Naive B cell (primary cell): ENCODE measurements at regions not wholly inside any gene's neighbourhood (a gene's known extent, or its start where the extent isn't known, plus 50 kb on each side); places are given as distances from the start of the nearest gene placed in this dataset.
"Not testable (repeated sequence)": the region's sequence is repeated elsewhere in the genome, so short reads cannot be mapped to it uniquely, and the experiment has no call there.

ENCODE experiments used
- ATAC-seq, 2 donors: fragments of 150-1000 bp; cut with Tn5 transposase; 2 replicates each; pipeline ENCODE4 v1.10.0; 2021; ENCODE audit warnings: low read depth in 2 of 2, mild to moderate bottlenecking in 2 of 2, moderate library complexity in 2 of 2
- DNase-seq: peaks from one replicate; pipeline ENCODE4 v3.0.0; 2022
- H3K27ac Mint-ChIP-seq, 6 donors: one replicate each; pipeline ENCODE4 v1.8.0; 2020 to 2022; ENCODE audit warnings: mild to moderate bottlenecking in 6 of 6, mixed read lengths in 6 of 6, moderate library complexity in 5 of 6, inconsistent platforms in 2 of 6
- H3K27me3 Mint-ChIP-seq, 3 donors: one replicate each; pipeline ENCODE4 v1.8.0; 2021 to 2022; ENCODE audit warnings: mixed read lengths in 3 of 3, mild to moderate bottlenecking in 1 of 3
- H3K36me3 Mint-ChIP-seq, 2 donors: one replicate each; pipeline ENCODE4 v1.8.0; 2020 to 2022; ENCODE audit warnings: mixed read lengths in 2 of 2, inconsistent platforms in 1 of 2, mild to moderate bottlenecking in 1 of 2
- H3K4me1 Mint-ChIP-seq, 3 donors: one replicate each; pipeline ENCODE4 v1.8.0; 2020 to 2022; ENCODE audit warnings: mixed read lengths in 3 of 3, inconsistent platforms in 1 of 3, mild to moderate bottlenecking in 1 of 3, moderate library complexity in 1 of 3
- H3K4me3 Mint-ChIP-seq, 8 donors: one replicate each; pipeline ENCODE4 v1.8.0; 2020 to 2022; ENCODE audit warnings: mild to moderate bottlenecking in 8 of 8, mixed read lengths in 8 of 8, moderate library complexity in 8 of 8, inconsistent platforms in 2 of 8
- H3K9me3 Mint-ChIP-seq, 7 donors: one replicate each; pipeline ENCODE4 v1.8.0; 2020 to 2022; ENCODE audit warnings: mixed read lengths in 7 of 7, mild to moderate bottlenecking in 5 of 7, inconsistent platforms in 2 of 7, moderate library complexity in 1 of 7

GRCh38 chr4:67412153-67412712, 133.1 kb downstream of the CENPC start:
- Mint-ChIP-seq H3K27me3 (peaks cover 0 to 15% (median 5%) of the 10 kb centered on the region in 3 donors), H3K36me3 (peaks cover 4 to 14% of the 10 kb centered on the region in 2 donors), H3K9me3 (peaks cover 9 to 52% (median 25%) of the 10 kb centered on the region in 7 donors)
- H3K4me3 Mint-ChIP-seq, H3K4me1 Mint-ChIP-seq, ATAC-seq, H3K27ac Mint-ChIP-seq, DNase-seq: not testable (repeated sequence)

- Mint-ChIP-seq H3K9me3 (peaks cover 0 to 27% (median 9%) of the 10 kb centered on the region in 7 donors), H3K4me3 (no peak overlapping the region), H3K36me3 (no peaks in the 10 kb centered on the region), H3K4me1 (no peaks in the 10 kb centered on the region), H3K27me3 (peaks cover 0 to 3% (median 0%) of the 10 kb centered on the region in 3 donors), H3K27ac (no peak overlapping the region)
- ATAC-seq (no peak), DNase-seq (no peak)
Observed at GRCh38 chr4:67403342-67403741, 142.0 kb downstream of the CENPC start.

GRCh38 chr4:67401902-67402301, 143.4 kb downstream of the CENPC start:
- ATAC-seq = no peak

GRCh38 chr4:67397931-67398330, 147.4 kb downstream of the CENPC start:
- no peak overlapping the region for H3K27ac Mint-ChIP-seq
- H3K4me3 Mint-ChIP-seq = no peak overlapping the region
- no peaks in the 10 kb centered on the region for H3K36me3 Mint-ChIP-seq
- DNase-seq = no peak
- no peak for ATAC-seq
- H3K27me3 Mint-ChIP-seq = peaks cover 0 to 10% (median under 1%) of the 10 kb centered on the region in 3 donors
- peaks cover 0 to 3% (median 0%) of the 10 kb centered on the region in 7 donors for H3K9me3 Mint-ChIP-seq
- H3K4me1 Mint-ChIP-seq = no peaks in the 10 kb centered on the region

More at GRCh38 chr4:67401902-67402301, 143.4 kb downstream of the CENPC start:
- Mint-ChIP-seq H3K36me3 (no peaks in the 10 kb centered on the region), H3K27me3 (peaks cover 0 to 3% (median 0%) of the 10 kb centered on the region in 3 donors), H3K9me3 (peaks cover 0 to 13% (median 3%) of the 10 kb centered on the region in 7 donors), H3K4me3 (no peak overlapping the region), H3K27ac (no peak overlapping the region), H3K4me1 (no peaks in the 10 kb centered on the region)
- no peak for DNase-seq

GRCh38 chr4:67397031-67397430, 148.3 kb downstream of the CENPC start:
- ATAC-seq (no peak), DNase-seq (no peak)
- no peaks in the 10 kb centered on the region for H3K36me3 Mint-ChIP-seq
- H3K27me3 Mint-ChIP-seq = peaks cover 6 to 8% (median 7%) of the 10 kb centered on the region in 3 donors
- no peak overlapping the region for H3K4me3 Mint-ChIP-seq
- H3K4me1 Mint-ChIP-seq = no peaks in the 10 kb centered on the region
- peaks cover 0 to 3% (median 0%) of the 10 kb centered on the region in 7 donors for H3K9me3 Mint-ChIP-seq
- H3K27ac Mint-ChIP-seq = no peak overlapping the region

GRCh38 chr4:67396008-67396407, 149.3 kb downstream of the CENPC start:
- Mint-ChIP-seq H3K27ac (no peak overlapping the region), H3K4me3 (no peak overlapping the region), H3K27me3 (peaks cover 13 to 15% (median 14%) of the 10 kb centered on the region in 3 donors), H3K4me1 (no peaks in the 10 kb centered on the region), H3K36me3 (no peaks in the 10 kb centered on the region), H3K9me3 (peaks cover 0 to 3% (median 0%) of the 10 kb centered on the region in 7 donors)
- DNase-seq (no peak), ATAC-seq (no peak)

GRCh38 chr4:67394879-67395278, 150.4 kb downstream of the CENPC start:
- Mint-ChIP-seq H3K27me3 (peaks cover 14 to 16% (median 15%) of the 10 kb centered on the region in 3 donors), H3K4me3 (no peak overlapping the region), H3K9me3 (peaks cover 0 to 3% (median 0%) of the 10 kb centered on the region in 7 donors), H3K27ac (no peak overlapping the region), H3K4me1 (no peaks in the 10 kb centered on the region), H3K36me3 (no peaks in the 10 kb centered on the region)
- ATAC-seq (no peak), DNase-seq (no peak)

- DNase-seq (peak; percentile 9), ATAC-seq (no peak)
- Mint-ChIP-seq H3K9me3 (peaks cover 0 to 3% (median 0%) of the 10 kb centered on the region in 7 donors), H3K27me3 (peaks cover 14 to 16% (median 15%) of the 10 kb centered on the region in 3 donors), H3K36me3 (no peaks in the 10 kb centered on the region), H3K27ac (no peak overlapping the region), H3K4me1 (no peaks in the 10 kb centered on the region), H3K4me3 (no peak overlapping the region)
Observed at GRCh38 chr4:67393699-67394281, 151.5 kb downstream of the CENPC start.

- no peak overlapping the region for H3K27ac Mint-ChIP-seq
- peaks cover 14 to 16% (median 15%) of the 10 kb centered on the region in 3 donors for H3K27me3 Mint-ChIP-seq
- DNase-seq = no peak
- ATAC-seq = no peak
- no peaks in the 10 kb centered on the region for H3K4me1 Mint-ChIP-seq
- no peaks in the 10 kb centered on the region for H3K36me3 Mint-ChIP-seq
- no peak overlapping the region for H3K4me3 Mint-ChIP-seq
- H3K9me3 Mint-ChIP-seq = peaks cover 0 to under 1% (median 0%) of the 10 kb centered on the region in 7 donors
Observed at GRCh38 chr4:67393007-67393406, 152.3 kb downstream of the CENPC start.

- DNase-seq, H3K36me3 Mint-ChIP-seq, ATAC-seq, H3K27ac Mint-ChIP-seq, H3K27me3 Mint-ChIP-seq, H3K4me3 Mint-ChIP-seq, H3K4me1 Mint-ChIP-seq: not testable (repeated sequence)
- H3K9me3 Mint-ChIP-seq = peaks cover 0 to 10% (median 6%) of the 10 kb centered on the region in 7 donors
Observed at GRCh38 chr4:67381406-67381804, 163.9 kb downstream of the CENPC start.

- not testable (repeated sequence) for H3K27ac Mint-ChIP-seq, DNase-seq, H3K4me1 Mint-ChIP-seq, H3K4me3 Mint-ChIP-seq, H3K27me3 Mint-ChIP-seq, H3K36me3 Mint-ChIP-seq, ATAC-seq
- peaks cover 0 to 10% (median 6%) of the 10 kb centered on the region in 7 donors for H3K9me3 Mint-ChIP-seq
Observed at GRCh38 chr4:67380702-67381405, 164.4 kb downstream of the CENPC start.

- no peaks in the 10 kb centered on the region for H3K36me3 Mint-ChIP-seq
- H3K27me3 Mint-ChIP-seq = peaks cover 4 to 9% (median 6%) of the 10 kb centered on the region in 3 donors
- peaks cover 0 to 11% (median 6%) of the 10 kb centered on the region in 7 donors for H3K9me3 Mint-ChIP-seq
- DNase-seq (no peak), ATAC-seq (no peak)
- no peak overlapping the region for H3K4me3 Mint-ChIP-seq
- no peaks in the 10 kb centered on the region for H3K4me1 Mint-ChIP-seq
- H3K27ac Mint-ChIP-seq = peak overlapping the region in 1 of 6 donors; percentile 42
Observed at GRCh38 chr4:67380154-67380553, 165.1 kb downstream of the CENPC start.

- DNase-seq = no peak
Observed at GRCh38 chr4:67375291-67375690, 170.0 kb downstream of the CENPC start.

GRCh38 chr4:67371615-67372014, 173.7 kb downstream of the CENPC start:
- H3K27ac Mint-ChIP-seq = no peak overlapping the region
- peaks cover 6 to 21% (median 19%) of the 10 kb centered on the region in 3 donors for H3K27me3 Mint-ChIP-seq
- no peak overlapping the region for H3K4me3 Mint-ChIP-seq
- H3K4me1 Mint-ChIP-seq = no peaks in the 10 kb centered on the region
- no peaks in the 10 kb centered on the region for H3K36me3 Mint-ChIP-seq
- no peak for DNase-seq
- ATAC-seq = no peak
- H3K9me3 Mint-ChIP-seq = peaks cover 0 to 2% (median 0%) of the 10 kb centered on the region in 7 donors

More at GRCh38 chr4:67375291-67375690, 170.0 kb downstream of the CENPC start:
- peaks cover 0 to 7% (median 6%) of the 10 kb centered on the region in 7 donors for H3K9me3 Mint-ChIP-seq
- no peaks in the 10 kb centered on the region for H3K4me1 Mint-ChIP-seq
- no peaks in the 10 kb centered on the region for H3K36me3 Mint-ChIP-seq
- no peak overlapping the region for H3K27ac Mint-ChIP-seq
- no peak overlapping the region for H3K4me3 Mint-ChIP-seq
- ATAC-seq = no peak
- peaks cover 6 to 16% (median 13%) of the 10 kb centered on the region in 3 donors for H3K27me3 Mint-ChIP-seq
